PC-3 (cell line): ENCODE measurements at regions not wholly inside any gene's neighbourhood (a gene's known extent, or its start where the extent isn't known, plus 50 kb on each side); places are given as distances from the start of the nearest gene placed in this dataset.

ENCODE experiments used
- ATAC-seq: fragments of 200-7000 bp; cut with Tn5 transposase; 2 replicates; pipeline ENCODE4 v1.9.1; 2020; ENCODE audit warnings: mild to moderate bottlenecking, moderate library complexity
- BruUV-seq: library from RNA; stranded (reverse); fragments of 400-500 nt; replicated peaks from 2 replicates; lab custom pipeline; 2021; lab: Mats Ljungman, UMichigan
- CTCF ChIA-PET: fragments of 300-600 bp; sonication (Branson Sonifier 250); formaldehyde crosslinking; loops from one replicate; lab custom pipeline; 2022; ENCODE audit warnings: antibody characterized with exemption; lab: Charles Lee
- POLR2A ChIA-PET: fragments of 300-600 bp; sonication (Branson Sonifier 250); formaldehyde crosslinking; loops from one replicate; lab custom pipeline; 2022; ENCODE audit warnings: antibody characterized with exemption; ENCODE audit not compliant: unreplicated experiment; lab: Charles Lee
- DNase-seq: peaks from one replicate; pipeline ENCODE4 v3.0.0-alpha.2; 2015
- H2AFZ ChIP-seq: fragments of 300-600 bp; sonication (generic); 2 replicates; pipeline ENCODE4 v1.6.0; 2016; ENCODE audit warnings: antibody characterized with exemption, low read length
- H3F3A ChIP-seq: fragments of 300-600 bp; sonication (generic); one replicate; pipeline ENCODE4 v1.6.0; 2017; ENCODE audit warnings: antibody characterized with exemption, low read length, control low read depth, mild to moderate bottlenecking; ENCODE audit not compliant: unreplicated experiment
- H3K27ac ChIP-seq: fragments of 300-600 bp; sonication (generic); 2 replicates; pipeline ENCODE4 v1.5.1; 2016; ENCODE audit warnings: mild to moderate bottlenecking, low read length
- H3K27me3 ChIP-seq: fragments of 300-600 bp; sonication (generic); 2 replicates; pipeline ENCODE4 v1.6.1; 2016; ENCODE audit warnings: low read length, mixed read lengths
- H3K36me3 ChIP-seq: fragments of 300-600 bp; sonication (generic); 2 replicates; pipeline ENCODE4 v1.6.1; 2016; ENCODE audit warnings: low read depth, mixed run types, low read length, mixed read lengths
- H3K4me1 ChIP-seq: fragments of 300-600 bp; sonication (generic); 2 replicates; pipeline ENCODE4 v1.5.1; 2016; ENCODE audit warnings: low read length; ENCODE audit not compliant: insufficient read depth
- H3K4me2 ChIP-seq: fragments of 300-600 bp; sonication (generic); 2 replicates; pipeline ENCODE4 v1.6.0; 2016; ENCODE audit warnings: low read length
- H3K4me3 ChIP-seq: fragments of 300-600 bp; sonication (generic); 2 replicates; pipeline ENCODE4 v1.5.1; 2016; ENCODE audit warnings: mild to moderate bottlenecking, low read length, mixed read lengths
- H3K79me2 ChIP-seq: fragments of 300-600 bp; sonication (generic); 2 replicates; pipeline ENCODE4 v1.6.1; 2017; ENCODE audit warnings: low read length, mixed read lengths
- H3K9ac ChIP-seq: fragments of 300-600 bp; sonication (generic); 2 replicates; pipeline ENCODE4 v1.6.0; 2016; ENCODE audit warnings: mild to moderate bottlenecking, low read length
- H3K9me2 ChIP-seq: fragments of 300-600 bp; sonication (generic); replicated peaks from 2 replicates; pipeline ENCODE4 v1.6.1; 2016; ENCODE audit warnings: mixed run types, low read length, mixed read lengths
- H3K9me3 ChIP-seq: fragments of 300-600 bp; sonication (generic); 2 replicates; pipeline ENCODE4 v1.6.1; 2016; ENCODE audit warnings: low read length, mixed read lengths
- H4K20me1 ChIP-seq: fragments of 300-600 bp; sonication (generic); 2 replicates; pipeline ENCODE4 v1.6.1; 2016; ENCODE audit warnings: low read length, mixed read lengths
- EZH2 ChIP-seq: fragments of 300-600 bp; sonication (generic); IDR thresholded peaks from one replicate; pipeline ENCODE4 v1.6.1; 2017; ENCODE audit warnings: antibody characterized with exemption, mild to moderate bottlenecking, low read length; ENCODE audit not compliant: unreplicated experiment
- EZH2phosphoT487 ChIP-seq: fragments of 300-600 bp; sonication (generic); IDR thresholded peaks from 2 replicates; pipeline ENCODE4 v1.6.1; 2018; ENCODE audit warnings: mild to moderate bottlenecking, antibody characterized with exemption, low read length, borderline replicate concordance
- intact Hi-C: fragments of 100-400 bp; cut with micrococcal nuclease; formaldehyde crosslinking; loops from 2 replicates; pipeline ENCODE4 v1.9.0; 2023
- TF ChIP-seq, protein P1 (sequence below): fragments of 300-600 bp; sonication (generic); conservative IDR thresholded peaks from 2 replicates; pipeline ENCODE4 v1.5.1; 2017; ENCODE audit warnings: antibody characterized with exemption, low read depth, mild to moderate bottlenecking, low read length

DNA sequence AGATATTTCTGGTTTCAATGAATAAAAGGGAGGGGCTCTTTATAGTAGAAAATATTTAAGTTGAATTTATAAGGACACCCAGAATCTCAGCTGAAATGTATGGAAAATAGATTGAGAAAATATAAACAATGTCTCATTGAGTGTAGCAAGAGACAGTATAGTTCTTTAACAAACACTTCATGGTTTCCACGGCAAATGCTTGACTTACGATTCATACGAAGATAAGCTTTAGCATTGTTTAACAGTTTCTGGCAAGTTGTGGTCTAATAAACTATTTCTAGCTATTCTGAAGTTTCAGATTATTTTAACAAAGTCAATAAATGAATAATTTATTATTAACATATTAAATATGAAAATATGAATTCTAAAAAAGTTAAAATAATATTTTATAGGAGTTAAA, 1419.4 kb downstream of the KCNT2 start:
- DNase-seq (peak; percentile 35), ATAC-seq (peak; percentile 48)
- TF ChIP-seq, protein P1, sequence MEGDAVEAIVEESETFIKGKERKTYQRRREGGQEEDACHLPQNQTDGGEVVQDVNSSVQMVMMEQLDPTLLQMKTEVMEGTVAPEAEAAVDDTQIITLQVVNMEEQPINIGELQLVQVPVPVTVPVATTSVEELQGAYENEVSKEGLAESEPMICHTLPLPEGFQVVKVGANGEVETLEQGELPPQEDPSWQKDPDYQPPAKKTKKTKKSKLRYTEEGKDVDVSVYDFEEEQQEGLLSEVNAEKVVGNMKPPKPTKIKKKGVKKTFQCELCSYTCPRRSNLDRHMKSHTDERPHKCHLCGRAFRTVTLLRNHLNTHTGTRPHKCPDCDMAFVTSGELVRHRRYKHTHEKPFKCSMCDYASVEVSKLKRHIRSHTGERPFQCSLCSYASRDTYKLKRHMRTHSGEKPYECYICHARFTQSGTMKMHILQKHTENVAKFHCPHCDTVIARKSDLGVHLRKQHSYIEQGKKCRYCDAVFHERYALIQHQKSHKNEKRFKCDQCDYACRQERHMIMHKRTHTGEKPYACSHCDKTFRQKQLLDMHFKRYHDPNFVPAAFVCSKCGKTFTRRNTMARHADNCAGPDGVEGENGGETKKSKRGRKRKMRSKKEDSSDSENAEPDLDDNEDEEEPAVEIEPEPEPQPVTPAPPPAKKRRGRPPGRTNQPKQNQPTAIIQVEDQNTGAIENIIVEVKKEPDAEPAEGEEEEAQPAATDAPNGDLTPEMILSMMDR = no peak
- TF ChIP-seq EZH2phosphoT487 = no peak
- TF ChIP-seq EZH2 = no peak
- Histone ChIP-seq H4K20me1 (no peaks in the 10 kb centered on the region), H3K4me2 (no peak overlapping the region), H3K79me2 (no peaks in the 10 kb centered on the region), H3K36me3 (no peaks in the 10 kb centered on the region), H3K4me3 (no peak overlapping the region), H3K9ac (no peak overlapping the region), H3K27ac (no peak overlapping the region), H3K4me1 (no peaks in the 10 kb centered on the region), H3F3A (no peaks in the 10 kb centered on the region), H3K9me3 (no peaks in the 10 kb centered on the region), H3K27me3 (no peaks in the 10 kb centered on the region), H2AFZ (no peak overlapping the region), H3K9me2 (no peaks in the 10 kb centered on the region)
- intact Hi-C loops = no loop called here
- POLR2A ChIA-PET = no interaction called here
- CTCF ChIA-PET = no interaction called here
- BruUV-seq = no TSS peak

DNA sequence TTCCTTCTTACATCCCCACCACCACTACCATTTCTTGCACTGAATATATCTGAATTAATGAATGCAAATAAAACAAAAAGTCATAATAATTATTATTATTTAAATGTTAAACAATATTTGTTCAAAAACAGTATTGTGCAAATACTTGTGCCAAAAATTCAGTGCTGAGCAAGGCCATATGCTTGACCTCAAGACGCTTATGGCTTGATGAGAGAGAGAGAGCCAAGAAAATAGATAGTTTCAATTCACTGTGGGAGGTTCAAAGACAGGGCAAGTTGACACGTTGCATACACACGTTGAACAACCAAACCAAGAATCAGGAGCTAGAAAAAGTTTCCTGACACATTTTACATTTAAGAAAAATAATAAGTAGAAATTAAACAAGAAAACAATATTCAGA, 1421.7 kb downstream of the KCNT2 start:
- Histone ChIP-seq H3F3A (no peaks in the 10 kb centered on the region), H3K9me2 (no peaks in the 10 kb centered on the region), H3K4me1 (no peaks in the 10 kb centered on the region), H3K9me3 (no peaks in the 10 kb centered on the region), H3K4me2 (no peak overlapping the region), H4K20me1 (no peaks in the 10 kb centered on the region), H3K27me3 (no peaks in the 10 kb centered on the region), H3K79me2 (no peaks in the 10 kb centered on the region), H3K4me3 (no peak overlapping the region), H3K9ac (no peak overlapping the region), H3K27ac (no peak overlapping the region), H2AFZ (no peak overlapping the region), H3K36me3 (no peaks in the 10 kb centered on the region)
- ATAC-seq (no peak), DNase-seq (no peak)
- POLR2A ChIA-PET = no interaction called here
- intact Hi-C loops = no loop called here
- no TSS peak for BruUV-seq
- TF ChIP-seq EZH2phosphoT487 (no peak), EZH2 (no peak)
- TF ChIP-seq, protein P1 = no peak
- CTCF ChIA-PET = no interaction called here

DNA sequence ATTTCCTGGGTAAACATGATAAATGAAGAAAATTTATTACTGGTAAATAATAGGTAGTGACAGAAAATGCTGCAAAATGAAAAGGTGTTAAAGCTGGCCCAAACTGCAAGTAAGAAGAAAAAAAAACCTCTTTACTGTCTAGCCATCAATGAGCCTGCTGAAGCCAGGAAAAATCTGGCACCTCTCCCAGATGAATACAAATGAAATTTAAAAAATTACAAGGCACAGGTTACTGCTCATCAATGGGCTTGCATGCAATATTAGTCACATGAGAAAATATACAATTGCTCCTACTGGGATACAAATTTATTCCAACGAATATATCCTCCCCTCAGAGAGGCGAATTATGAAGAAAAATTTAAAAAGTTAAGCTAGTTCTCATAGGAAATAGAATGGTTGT, 1422.5 kb downstream of the KCNT2 start:
- no TSS peak for BruUV-seq
- POLR2A ChIA-PET = no interaction called here
- intact Hi-C loops = no loop called here
- Histone ChIP-seq H3K27me3 (no peaks in the 10 kb centered on the region), H3K9me2 (no peaks in the 10 kb centered on the region), H3K9ac (no peak overlapping the region), H4K20me1 (no peaks in the 10 kb centered on the region), H3F3A (no peaks in the 10 kb centered on the region), H3K79me2 (no peaks in the 10 kb centered on the region), H3K4me1 (no peaks in the 10 kb centered on the region), H3K4me3 (no peak overlapping the region), H2AFZ (no peak overlapping the region), H3K36me3 (no peaks in the 10 kb centered on the region), H3K27ac (no peak overlapping the region), H3K4me2 (no peak overlapping the region), H3K9me3 (no peaks in the 10 kb centered on the region)
- TF ChIP-seq EZH2phosphoT487 = no peak
- TF ChIP-seq, protein P1 = no peak
- TF ChIP-seq EZH2 = no peak
- CTCF ChIA-PET = no interaction called here
- no peak for ATAC-seq
- no peak for DNase-seq
